Fibroblast of skin of scalp (primary cell): ENCODE measurements at regions not wholly inside any gene's neighbourhood (a gene's known extent, or its start where the extent isn't known, plus 50 kb on each side); places are given as distances from the start of the nearest gene placed in this dataset.
A peak's percentile ranks its signal among the peaks of the same experiment; 100 is the strongest.

ENCODE experiments used
- DNase-seq: peaks from one replicate; pipeline ENCODE4 v3.0.0-alpha.2; 2013

GRCh38 chr4:17098401-17098800, 200.0 kb upstream of the LDB2 start:
- no peak for DNase-seq

- DNase-seq = no peak
These were observed 198.9 kb upstream of the LDB2 start for GRCh38 chr4:17097362-17097761.

- DNase-seq = no peak
These were observed 198.2 kb upstream of the LDB2 start for GRCh38 chr4:17096692-17097091.

- DNase-seq = no peak
These were observed 197.3 kb upstream of the LDB2 start for GRCh38 chr4:17095771-17096170.

GRCh38 chr4:17094876-17095210, 196.4 kb upstream of the LDB2 start:
- DNase-seq = no peak

- no peak for DNase-seq
These were observed 195.9 kb upstream of the LDB2 start for GRCh38 chr4:17094159-17094875.

GRCh38 chr4:17093481-17093880, 195.0 kb upstream of the LDB2 start:
- no peak for DNase-seq

- no peak for DNase-seq
These were observed 194.4 kb upstream of the LDB2 start for GRCh38 chr4:17092736-17093437.

GRCh38 chr4:17091104-17091503, 192.7 kb upstream of the LDB2 start:
- DNase-seq = no peak

- no peak for DNase-seq
These were observed 191.6 kb upstream of the LDB2 start for GRCh38 chr4:17090063-17090462.

- DNase-seq = no peak
These were observed 187.0 kb upstream of the LDB2 start for GRCh38 chr4:17085416-17085815.

GRCh38 chr4:17082186-17082585, 183.7 kb upstream of the LDB2 start:
- no peak for DNase-seq

- no peak for DNase-seq
These were observed 182.7 kb upstream of the LDB2 start for GRCh38 chr4:17081179-17081578.

GRCh38 chr4:17077105-17077504, 178.7 kb upstream of the LDB2 start:
- DNase-seq = no peak

GRCh38 chr4:17072483-17072882, 174.0 kb upstream of the LDB2 start:
- peak; percentile 43 for DNase-seq

GRCh38 chr4:17068891-17069290, 170.4 kb upstream of the LDB2 start:
- DNase-seq = no peak

GRCh38 chr4:17068392-17068791, 169.9 kb upstream of the LDB2 start:
- no peak for DNase-seq

GRCh38 chr4:17066972-17067371, 168.5 kb upstream of the LDB2 start:
- peak; percentile 93 for DNase-seq

GRCh38 chr4:17066236-17066635, 167.8 kb upstream of the LDB2 start:
- DNase-seq = peak; percentile 48

GRCh38 chr4:17065821-17066220, 167.4 kb upstream of the LDB2 start:
- DNase-seq = peak; percentile 69

- no peak for DNase-seq
These were observed 166.5 kb upstream of the LDB2 start for GRCh38 chr4:17064959-17065358.

- DNase-seq = peak; percentile 93
These were observed 165.4 kb upstream of the LDB2 start for GRCh38 chr4:17063888-17064287.

- DNase-seq = no peak
These were observed 161.8 kb upstream of the LDB2 start for GRCh38 chr4:17060230-17060629.

- DNase-seq = peak; percentile 70
These were observed 160.7 kb upstream of the LDB2 start for GRCh38 chr4:17058916-17059741.
